Sigmoid colon (tissue), 3 donors: ENCODE measurements at regions not wholly inside any gene's neighbourhood (a gene's known extent, or its start where the extent isn't known, plus 50 kb on each side); places are given as distances from the start of the nearest gene placed in this dataset.

Source experiments
- CTCF ChIP-seq, 4 experiments: fragments of 450-650 bp in 3 of 4; fragments of 200-600 bp in 1 of 4; IDR thresholded peaks; one replicate each; pipeline ENCODE4 v1.5.1; 2016 to 2019; ENCODE audit warnings: antibody characterized with exemption in 4 of 4, mild to moderate bottlenecking in 3 of 4, moderate library complexity in 2 of 4
- POLR2A ChIP-seq, 2 donors: fragments of 450-650 bp; IDR thresholded peaks; one replicate each; pipeline ENCODE4 v1.6.1; 2016; ENCODE audit warnings: antibody characterized with exemption in 2 of 2, mild to moderate bottlenecking in 2 of 2, moderate library complexity in 2 of 2

DNA sequence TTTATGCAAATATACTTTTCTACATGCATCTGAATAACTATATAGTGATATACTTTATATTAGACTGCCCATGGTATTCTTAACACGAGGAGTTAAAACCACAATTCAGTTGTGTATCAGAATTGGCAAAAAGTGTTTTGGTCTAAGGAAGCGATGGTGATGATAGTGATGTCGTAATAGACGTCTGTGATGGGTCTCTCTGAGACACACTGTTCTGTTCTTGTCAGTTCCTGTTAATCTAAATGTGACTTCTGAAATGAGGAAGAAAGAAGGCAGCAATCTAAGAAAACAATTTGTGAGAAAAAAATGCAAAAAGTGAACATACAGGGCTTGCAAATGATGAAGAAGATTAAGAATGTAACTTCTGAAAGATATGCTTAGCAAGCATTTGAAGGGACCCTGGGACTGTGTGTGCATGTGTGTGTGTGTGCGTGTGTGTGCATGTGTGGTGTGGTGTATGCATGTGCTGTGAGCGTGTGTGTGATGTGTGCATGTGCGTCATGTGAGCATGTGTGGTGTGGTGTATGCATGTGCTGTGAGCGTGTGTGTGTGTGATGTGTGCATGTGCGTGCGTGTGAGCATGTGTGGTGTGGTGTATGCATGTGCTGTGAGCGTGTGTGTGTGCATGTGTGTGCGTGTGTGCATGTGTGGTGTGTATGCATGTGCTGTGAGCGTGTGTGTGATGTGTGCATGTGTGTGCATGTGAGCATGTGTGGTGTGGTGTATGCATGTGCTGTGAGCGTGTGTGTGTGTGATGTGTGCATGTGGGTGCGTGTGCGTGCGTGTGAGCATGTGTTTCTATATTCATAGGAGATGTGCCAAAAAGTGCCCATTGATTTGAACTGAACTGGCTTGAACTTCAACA, 131.8 kb downstream of the IRS2 start:
- no peak for TF ChIP-seq CTCF (IDR thresholded peaks at IDR 0.05)
- no peak for TF ChIP-seq POLR2A (IDR thresholded peaks at IDR 0.05)
